GM06990 (cell line): ENCODE measurements at regions not wholly inside any gene's neighbourhood (a gene's known extent, or its start where the extent isn't known, plus 50 kb on each side); places are given as distances from the start of the nearest gene placed in this dataset.

Experiments used
- DNase-seq: peaks from one replicate; pipeline ENCODE4 v3.0.0-alpha.2; 2011; ENCODE audit not compliant: insufficient read length; ENCODE audit errors: extremely low read depth
- H3K27me3 ChIP-seq: replicated peaks from 2 replicates; pipeline ENCODE4 v1.6.0; 2011; ENCODE audit warnings: low read length; ENCODE audit not compliant: control insufficient read depth, insufficient read depth
- H3K36me3 ChIP-seq: 2 replicates; pipeline ENCODE4 v1.5.1; 2011; ENCODE audit warnings: low read length; ENCODE audit not compliant: control insufficient read depth, insufficient read depth
- H3K4me3 ChIP-seq: replicated peaks from 2 replicates; pipeline ENCODE4 v1.5.1; 2011; ENCODE audit warnings: low read depth, mild to moderate bottlenecking, control low read depth, low read length
- TF ChIP-seq, protein P1 (sequence below): IDR thresholded peaks from 2 replicates; pipeline ENCODE4 v1.5.1; 2011; ENCODE audit warnings: low read length, control low read depth, mild to moderate bottlenecking, inconsistent platforms; ENCODE audit not compliant: insufficient read depth, poor library complexity, severe bottlenecking

DNA sequence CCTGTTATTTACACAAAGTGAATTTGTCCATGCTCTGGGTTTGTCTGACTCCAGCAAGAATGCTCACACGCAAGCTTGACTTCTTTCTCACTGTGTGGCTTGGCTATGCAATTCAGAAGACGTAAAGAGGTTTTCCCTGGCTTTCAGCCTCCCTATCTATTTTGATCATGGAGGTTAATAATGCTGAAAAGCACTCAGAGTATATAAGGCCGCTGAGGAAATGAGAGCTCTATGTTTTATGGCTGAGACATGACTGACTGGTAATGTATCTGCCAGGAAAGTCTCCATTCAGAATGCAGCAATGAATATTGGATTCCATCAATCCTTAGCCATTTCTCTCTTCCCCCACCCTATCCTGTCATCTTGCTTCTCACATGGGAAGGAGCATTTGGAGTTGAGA, 417.3 kb downstream of the DMAC1 start:
- Histone ChIP-seq H3K36me3 (no peaks in the 10 kb centered on the region), H3K4me3 (no peak overlapping the region), H3K27me3 (no peaks in the 10 kb centered on the region)
- DNase-seq = no peak
- TF ChIP-seq, protein P1, sequence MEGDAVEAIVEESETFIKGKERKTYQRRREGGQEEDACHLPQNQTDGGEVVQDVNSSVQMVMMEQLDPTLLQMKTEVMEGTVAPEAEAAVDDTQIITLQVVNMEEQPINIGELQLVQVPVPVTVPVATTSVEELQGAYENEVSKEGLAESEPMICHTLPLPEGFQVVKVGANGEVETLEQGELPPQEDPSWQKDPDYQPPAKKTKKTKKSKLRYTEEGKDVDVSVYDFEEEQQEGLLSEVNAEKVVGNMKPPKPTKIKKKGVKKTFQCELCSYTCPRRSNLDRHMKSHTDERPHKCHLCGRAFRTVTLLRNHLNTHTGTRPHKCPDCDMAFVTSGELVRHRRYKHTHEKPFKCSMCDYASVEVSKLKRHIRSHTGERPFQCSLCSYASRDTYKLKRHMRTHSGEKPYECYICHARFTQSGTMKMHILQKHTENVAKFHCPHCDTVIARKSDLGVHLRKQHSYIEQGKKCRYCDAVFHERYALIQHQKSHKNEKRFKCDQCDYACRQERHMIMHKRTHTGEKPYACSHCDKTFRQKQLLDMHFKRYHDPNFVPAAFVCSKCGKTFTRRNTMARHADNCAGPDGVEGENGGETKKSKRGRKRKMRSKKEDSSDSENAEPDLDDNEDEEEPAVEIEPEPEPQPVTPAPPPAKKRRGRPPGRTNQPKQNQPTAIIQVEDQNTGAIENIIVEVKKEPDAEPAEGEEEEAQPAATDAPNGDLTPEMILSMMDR = no peak

DNA sequence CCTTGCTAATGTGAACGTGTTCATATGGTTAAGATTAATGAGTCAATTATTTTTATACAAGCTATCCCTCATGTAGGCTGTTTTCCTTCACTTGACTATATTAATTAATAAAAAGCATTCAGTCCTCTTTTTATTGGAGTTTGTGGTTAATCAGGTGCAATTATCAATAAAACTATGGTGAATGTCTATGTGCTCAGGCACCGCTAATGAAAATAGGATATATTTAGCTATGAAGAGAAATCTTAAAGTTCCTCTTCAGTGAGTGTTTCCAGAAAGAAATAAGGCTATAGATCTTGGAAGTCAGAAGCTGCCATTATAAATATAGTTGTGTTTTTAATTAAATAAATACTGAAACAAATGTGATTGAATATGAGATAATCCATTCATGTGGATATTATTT, 422.1 kb downstream of the DMAC1 start:
- no peaks in the 10 kb centered on the region for H3K27me3 ChIP-seq
- TF ChIP-seq, protein P1 = no peak

DNA sequence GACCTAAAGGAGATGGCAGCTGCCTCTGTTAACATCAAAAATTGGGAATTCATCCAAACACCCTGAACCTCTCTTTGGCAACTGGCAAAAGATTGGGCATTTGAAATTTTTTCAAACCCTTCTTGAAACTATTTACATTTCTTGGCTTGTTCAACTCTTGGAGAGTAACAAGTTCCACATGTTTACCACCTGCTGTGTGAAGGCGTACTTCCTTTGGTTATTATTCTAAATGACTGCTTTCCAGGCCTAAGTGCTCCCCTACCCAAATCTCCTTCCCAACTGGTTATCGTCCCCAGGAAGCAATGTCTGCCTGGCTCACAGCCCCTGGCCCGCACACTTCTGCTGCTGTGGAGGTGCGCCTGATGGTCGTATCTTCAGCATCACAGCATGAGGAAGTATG, 422.7 kb downstream of the DMAC1 start:
- Histone ChIP-seq H3K4me3 (no peak overlapping the region), H3K27me3 (no peaks in the 10 kb centered on the region), H3K36me3 (no peaks in the 10 kb centered on the region)
- DNase-seq = no peak
- TF ChIP-seq, protein P1 = no peak

More for the DNA sequence above, 422.1 kb downstream of the DMAC1 start:
- no peak for DNase-seq
- Histone ChIP-seq H3K36me3 (no peaks in the 10 kb centered on the region), H3K4me3 (no peak overlapping the region)

DNA sequence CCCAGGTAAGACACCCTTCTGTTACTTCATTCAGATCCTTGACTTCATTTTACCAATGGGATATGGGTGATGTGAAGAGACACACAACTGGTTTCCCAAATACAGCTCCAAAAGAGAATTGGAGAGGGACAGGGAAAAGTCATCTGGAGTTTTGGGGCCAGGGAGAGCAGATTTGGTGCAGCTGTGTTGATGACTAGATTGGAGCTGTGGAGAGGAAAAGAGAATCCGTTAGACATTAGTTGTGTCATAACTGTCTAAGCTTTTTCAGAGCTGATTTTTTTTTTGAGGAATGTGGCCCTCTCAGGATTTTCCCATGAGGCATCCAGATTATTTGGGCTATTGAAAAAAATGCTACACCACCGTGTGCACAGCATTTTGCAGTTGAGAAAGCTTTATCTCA, 423.4 kb downstream of the DMAC1 start:
- no peaks in the 10 kb centered on the region for H3K36me3 ChIP-seq
- H3K27me3 ChIP-seq = no peaks in the 10 kb centered on the region
- DNase-seq = no peak
- H3K4me3 ChIP-seq = no peak overlapping the region
- TF ChIP-seq, protein P1 = no peak

DNA sequence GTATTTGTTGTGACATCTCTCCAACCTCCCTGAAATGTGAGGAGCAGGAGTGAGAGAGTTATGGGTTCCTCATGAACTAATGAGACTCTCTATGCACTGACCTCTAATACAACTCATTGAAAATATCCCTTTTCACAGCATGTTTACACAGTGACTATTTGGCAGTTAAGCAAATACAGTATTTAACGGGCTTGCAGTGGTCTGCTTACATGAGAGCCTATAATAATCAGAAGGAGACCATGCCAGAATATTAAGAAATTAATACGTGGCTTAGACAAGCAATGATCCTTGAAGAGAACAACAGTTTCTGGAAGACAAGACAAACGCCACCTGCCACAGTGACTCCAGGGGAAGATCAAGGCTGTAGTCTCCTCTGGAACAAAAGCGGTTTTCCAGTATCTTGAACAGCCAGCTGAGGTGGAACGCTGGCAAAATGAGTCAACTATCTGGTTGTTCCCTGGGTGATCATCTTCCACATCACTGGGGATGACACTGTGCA, 424.5 kb downstream of the DMAC1 start:
- no peak overlapping the region for H3K4me3 ChIP-seq
- no peaks in the 10 kb centered on the region for H3K36me3 ChIP-seq
- no peaks in the 10 kb centered on the region for H3K27me3 ChIP-seq
- TF ChIP-seq, protein P1 = no peak
- DNase-seq = no peak

DNA sequence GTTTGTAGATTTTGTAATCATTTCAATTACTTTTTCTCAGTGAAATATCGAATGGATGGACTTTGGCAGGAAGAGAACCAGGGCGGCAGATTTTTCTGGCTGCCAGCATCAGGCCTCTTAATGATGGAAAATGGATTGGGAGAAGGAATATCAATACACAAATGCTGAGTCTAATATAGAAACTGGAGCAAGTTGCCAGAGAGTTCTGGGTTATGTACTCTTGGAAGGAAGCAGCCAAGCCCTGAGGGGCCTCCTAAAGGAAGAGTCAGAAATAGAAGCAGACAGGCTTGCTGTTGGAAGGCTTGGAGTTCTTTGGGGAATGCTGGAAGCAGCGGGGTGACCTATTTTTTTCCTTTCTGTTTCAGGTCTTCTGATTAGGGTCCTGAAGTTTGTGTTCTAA, 428.6 kb downstream of the DMAC1 start:
- no peaks in the 10 kb centered on the region for H3K36me3 ChIP-seq
- H3K27me3 ChIP-seq = no peaks in the 10 kb centered on the region
- no peak overlapping the region for H3K4me3 ChIP-seq
- DNase-seq = no peak
- TF ChIP-seq, protein P1 = no peak
